Pulmonary artery endothelial cell (primary cell): ENCODE measurements at regions not wholly inside any gene's neighbourhood (a gene's known extent, or its start where the extent isn't known, plus 50 kb on each side); places are given as distances from the start of the nearest gene placed in this dataset.

Experiments
- DNase-seq: peaks from one replicate; pipeline ENCODE4 v3.0.0-alpha.2; 2011; ENCODE audit warnings: low read depth, low spot score

DNA sequence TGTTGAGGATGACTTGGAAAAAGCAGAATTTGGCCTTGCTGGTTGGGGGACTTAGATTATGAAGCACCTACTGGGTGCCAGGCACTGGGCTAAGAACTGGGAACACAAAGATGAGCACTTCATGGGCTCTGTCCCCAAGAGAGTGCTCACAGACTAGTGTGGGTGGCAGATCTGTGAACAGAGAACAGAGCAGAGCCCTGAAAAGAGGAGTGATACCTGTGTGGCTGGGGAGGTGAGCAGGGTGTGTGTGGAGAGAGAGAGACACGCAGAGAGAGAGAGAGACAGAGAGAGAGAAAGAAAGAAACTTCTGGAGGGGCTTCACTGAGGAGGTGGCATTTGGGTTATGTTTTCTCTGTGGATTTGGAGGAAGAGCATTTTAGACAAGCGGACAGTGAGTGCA, 61.1 kb upstream of the PPP2R5A start:
- DNase-seq = no peak

DNA sequence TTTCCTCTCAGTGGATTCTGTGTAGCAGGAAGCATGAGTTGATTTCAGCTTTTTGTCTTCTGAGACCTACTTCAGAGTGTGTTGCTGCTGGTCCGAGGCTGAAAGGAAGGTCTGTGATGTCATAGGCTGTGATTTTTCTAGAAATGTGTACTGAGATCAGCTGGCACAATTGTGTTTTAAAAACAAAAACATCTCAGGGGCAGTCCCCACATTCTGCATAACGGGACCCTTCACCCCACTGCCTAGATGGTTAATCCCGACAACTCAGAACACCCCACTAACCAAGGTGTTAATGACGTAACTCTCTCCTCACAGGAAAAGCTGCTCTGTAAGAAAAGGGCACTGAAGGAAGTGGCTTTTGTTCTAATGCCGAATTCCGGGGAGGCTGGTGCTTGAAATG, 59.8 kb upstream of the PPP2R5A start:
- DNase-seq = no peak

DNA sequence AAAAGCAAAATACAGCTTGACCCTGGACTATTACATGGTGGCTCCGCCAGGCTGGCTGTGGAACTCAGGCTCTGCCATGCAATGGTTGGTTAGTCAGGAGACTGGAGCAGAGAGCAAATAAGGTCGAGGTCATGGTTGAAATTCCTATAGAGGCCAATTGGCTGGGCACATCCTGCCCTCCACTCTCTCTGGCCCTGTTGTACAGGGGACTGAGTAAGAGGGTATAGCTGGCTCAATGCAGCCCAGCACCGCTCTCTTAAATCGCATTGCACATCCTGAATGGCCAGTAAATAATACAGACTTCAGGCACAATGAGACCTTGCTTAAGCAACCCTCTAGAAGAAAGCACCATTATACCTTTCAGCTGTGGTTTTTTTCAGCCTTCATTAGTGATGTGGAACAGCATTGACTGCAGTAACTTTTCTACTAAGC, 59.3 kb upstream of the PPP2R5A start:
- DNase-seq = no peak

DNA sequence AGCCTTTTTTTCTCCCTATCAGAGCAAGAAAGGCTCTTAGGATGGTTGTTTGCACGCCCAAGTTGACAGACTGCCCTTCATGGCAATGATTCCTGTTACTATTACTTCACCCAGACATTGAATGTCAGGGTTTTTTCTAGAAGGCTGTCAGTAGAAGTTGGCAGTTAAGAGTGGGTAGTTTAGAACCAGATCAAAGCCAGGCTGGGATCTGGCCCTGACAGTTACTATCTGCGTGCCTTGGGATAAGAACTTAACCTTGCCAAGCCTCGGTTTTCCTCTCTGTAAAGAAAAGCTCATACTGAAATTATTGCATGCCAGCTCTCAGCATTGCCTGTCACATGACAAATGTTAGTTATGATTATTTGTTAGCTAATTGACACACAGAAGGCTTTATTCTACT, 58.7 kb upstream of the PPP2R5A start:
- DNase-seq = no peak

DNA sequence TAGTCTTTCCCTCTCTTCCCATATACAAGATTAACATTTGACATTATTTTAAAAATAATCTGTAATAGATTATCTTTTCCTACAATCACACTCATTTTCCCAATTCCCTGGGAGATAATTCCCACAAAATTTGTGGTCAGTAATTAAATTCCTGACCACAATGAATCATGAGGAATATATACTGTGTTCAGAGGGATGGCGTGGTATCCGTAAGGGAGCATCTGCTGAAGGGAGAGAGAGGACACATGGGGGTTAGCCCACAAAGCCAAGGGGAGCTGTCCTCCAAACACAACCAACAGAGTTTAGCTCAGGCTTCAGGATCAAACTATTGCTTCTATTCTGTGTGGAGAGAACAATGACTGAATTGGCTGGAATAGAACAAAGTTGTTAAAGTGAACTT, 57.1 kb upstream of the PPP2R5A start:
- no peak for DNase-seq

DNA sequence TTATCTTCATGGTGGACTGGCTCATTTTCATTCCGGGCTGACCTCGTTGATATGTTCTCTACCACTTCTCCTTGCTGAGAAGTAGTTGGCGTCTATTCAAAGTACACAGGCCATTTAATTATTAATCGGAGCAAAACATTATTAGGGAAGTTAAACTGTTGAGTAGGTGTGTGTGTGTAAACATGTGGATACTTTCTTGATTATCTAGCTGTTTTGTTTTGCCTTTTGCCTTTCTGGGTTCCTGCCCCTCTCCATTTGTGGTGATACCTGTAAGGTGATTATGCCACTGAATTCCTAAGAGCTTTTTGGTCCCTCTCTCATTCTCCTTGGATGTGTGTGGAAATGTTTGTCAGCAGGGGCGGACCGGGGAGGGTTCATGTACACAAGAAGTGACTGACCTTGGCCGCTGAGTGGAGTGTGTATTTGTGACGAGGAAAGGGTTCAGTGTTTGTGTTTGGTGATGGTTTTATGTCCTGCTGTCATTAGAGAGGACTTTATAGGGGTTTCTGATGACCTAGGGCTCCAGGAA, 56.6 kb upstream of the PPP2R5A start:
- no peak for DNase-seq

DNA sequence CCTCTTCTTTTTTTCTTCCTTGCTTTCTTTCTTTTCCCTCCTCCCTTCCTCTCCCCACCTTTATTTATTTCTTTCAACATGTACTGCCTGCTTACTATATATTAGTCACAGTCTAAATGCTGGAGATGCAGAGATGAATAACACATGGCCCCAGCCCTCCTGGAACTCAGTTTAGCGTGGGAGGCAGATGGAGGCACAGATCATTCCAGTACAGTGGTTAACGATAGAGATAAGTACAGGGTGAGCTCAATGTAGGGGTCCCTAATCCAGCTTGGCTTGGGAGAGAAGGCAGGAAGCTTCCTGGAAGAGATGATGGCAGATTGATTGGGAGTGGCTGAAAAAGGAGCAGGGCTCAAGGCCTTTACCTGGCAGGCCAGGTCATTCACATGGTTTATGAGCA, 55.6 kb upstream of the PPP2R5A start:
- no peak for DNase-seq

DNA sequence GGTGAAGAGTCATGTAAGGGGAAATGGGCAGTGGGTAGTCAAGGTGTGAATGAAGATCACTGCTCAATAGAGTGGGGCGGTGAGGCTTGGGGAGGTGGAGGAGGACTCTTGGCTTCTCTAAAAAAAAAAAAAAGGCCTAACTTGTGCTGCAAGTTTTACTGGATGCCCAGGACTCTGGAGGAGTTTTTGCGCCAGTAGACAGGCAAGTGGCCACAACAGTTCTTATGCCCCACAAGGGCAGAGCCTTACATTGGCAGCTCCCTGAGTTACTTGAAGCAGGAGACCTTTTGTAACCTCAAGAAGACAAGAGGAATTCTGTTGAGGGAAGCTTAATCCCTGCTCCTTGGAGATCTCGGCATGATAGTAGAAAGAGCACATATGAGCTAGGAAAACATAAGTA, 54.9 kb upstream of the PPP2R5A start:
- no peak for DNase-seq

DNA sequence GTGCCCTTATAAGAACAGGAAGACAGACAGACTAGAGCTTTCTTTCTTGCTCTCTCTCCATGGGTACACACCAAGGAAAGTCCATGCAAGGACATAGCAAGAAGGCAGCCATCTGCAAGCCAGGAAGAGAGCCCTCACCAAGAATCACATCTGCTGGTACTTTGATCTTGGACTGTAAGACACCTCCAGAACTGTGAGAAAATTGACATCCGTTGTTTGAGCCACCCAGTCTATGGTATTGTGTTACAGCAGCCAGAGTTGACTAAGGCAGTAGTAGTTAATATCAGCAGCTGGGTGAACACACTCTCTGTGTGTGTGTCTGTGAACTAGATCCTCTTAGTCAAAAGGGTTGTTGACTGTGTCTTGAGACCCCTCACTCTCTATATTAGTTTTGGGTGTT, 53.8 kb upstream of the PPP2R5A start:
- DNase-seq = no peak

DNA sequence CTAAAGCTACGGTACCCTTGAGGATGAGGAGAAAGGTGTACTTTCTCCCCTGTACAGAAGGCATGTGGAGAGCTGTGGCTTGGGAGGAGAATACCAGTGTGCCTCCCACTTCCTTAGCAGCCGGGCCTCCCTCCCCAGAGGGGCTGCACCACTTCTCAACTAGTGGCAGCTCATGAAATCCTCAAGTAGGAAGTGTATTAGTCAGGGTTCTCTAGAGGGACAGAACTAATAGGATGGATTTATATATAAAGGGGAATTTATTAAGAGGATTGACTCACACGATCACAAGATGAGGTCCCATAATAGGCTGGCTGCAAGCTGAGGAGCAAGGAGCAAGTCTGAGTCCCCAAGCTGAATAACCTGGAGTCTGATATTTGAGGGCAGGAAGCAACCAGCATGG, 53.1 kb upstream of the PPP2R5A start:
- no peak for DNase-seq

DNA sequence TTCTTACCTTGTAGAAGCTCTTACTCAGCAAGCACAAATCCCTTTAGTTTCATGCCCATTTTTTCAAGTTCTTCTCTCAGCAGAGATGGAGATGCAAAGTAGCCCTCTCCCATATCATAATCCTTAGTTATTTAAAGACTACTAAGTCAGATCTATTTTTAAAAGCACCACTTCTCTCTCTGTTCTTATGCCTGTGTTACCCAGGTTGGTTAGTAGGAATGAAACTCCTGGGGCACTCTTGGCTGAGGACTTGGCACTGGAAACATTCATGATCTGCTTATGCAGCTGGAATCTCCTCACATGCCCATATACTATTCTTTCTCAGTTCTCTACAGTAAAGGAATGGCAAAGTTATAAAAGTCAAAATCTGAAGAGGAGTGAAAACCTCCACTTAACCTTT, 51.9 kb upstream of the PPP2R5A start:
- no peak for DNase-seq

DNA sequence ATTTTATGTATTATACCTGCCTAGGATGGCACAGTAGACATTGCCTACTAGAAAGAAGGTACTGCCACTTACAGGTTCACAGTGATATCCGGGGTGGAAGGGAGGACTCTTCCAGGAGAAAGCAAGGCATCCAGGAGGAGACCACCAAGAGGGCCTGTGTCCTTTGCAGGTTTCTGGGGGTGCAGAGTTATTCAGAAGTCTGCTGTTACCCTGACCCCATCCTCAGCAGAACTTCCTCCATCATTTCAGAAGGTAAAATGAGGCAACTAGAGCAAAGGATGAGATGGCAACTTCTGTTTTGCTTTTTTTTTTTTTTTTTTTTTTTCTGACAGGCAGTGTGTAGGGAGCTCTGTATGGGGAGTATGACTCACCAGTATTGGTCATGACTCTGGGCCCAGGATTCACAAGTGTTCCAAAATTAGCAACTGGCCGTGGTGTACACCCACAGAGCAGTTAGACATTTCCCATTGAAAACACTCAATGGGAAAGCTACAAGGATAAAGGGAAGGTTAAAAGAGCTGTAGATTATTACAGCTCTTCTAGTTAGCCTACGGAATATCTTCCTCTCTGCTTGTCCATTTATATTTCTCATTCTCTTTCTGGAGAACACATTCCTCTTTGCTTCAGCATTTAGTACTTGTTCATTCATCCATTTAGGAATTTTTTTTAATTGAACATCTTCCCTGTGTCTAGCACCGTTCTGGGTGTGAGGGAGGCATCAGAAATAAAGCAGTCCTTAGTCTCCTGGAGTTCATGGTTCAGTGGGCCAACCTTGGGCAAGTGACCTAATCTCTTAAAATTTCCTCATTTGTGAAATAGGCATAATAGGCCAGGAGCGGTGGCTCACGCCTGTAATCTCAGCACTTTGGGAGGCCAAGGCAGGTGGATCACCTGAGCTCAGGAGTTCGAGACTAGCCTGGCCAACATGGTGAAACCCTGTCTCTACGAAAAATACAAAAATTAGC, 50.5 kb upstream of the PPP2R5A start:
- peak; percentile 15 for DNase-seq
